Fibroblast of lung (primary cell): ENCODE measurements at regions not wholly inside any gene's neighbourhood (a gene's known extent, or its start where the extent isn't known, plus 50 kb on each side); places are given as distances from the start of the nearest gene placed in this dataset.

Experiments used
- EZH2 ChIP-seq: IDR thresholded peaks from 2 replicates; pipeline ENCODE4 v1.5.1; 2012; ENCODE audit warnings: low read length, control low read depth, mild to moderate bottlenecking; ENCODE audit errors: missing control alignments
- TF ChIP-seq, protein P1 (sequence below), 2 donors: IDR thresholded peaks in 1 of 2; conservative IDR thresholded peaks in 1 of 2; 1 replicate in 1 of 2; 2 replicates in 1 of 2; pipeline ENCODE4 v1.5.1; 2011 to 2012; ENCODE audit warnings: low read length in 2 of 2, control low read depth in 1 of 2, inconsistent platforms in 1 of 2, low read depth in 1 of 2, mild to moderate bottlenecking in 1 of 2

DNA sequence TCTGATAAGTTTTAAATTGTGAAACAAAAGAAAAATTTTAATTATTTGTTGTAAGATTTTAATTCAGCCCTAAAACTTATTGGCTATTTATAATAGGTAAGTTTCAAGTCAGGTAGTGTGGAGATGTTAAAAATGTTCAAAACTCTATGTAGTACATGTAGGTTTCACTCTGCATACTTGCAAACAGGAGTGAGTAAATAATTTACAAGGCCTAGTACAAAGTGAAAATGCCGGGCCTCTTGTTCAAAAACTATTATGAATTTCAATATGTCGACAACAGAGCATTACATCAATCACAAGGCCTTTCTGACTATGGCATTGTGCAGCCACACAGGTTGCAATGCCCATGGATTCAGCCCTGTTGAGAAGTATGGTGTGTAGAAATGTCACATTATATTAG lies 80.9 kb upstream of the GRIK2 start:
- no peak for TF ChIP-seq EZH2
- TF ChIP-seq, protein P1, sequence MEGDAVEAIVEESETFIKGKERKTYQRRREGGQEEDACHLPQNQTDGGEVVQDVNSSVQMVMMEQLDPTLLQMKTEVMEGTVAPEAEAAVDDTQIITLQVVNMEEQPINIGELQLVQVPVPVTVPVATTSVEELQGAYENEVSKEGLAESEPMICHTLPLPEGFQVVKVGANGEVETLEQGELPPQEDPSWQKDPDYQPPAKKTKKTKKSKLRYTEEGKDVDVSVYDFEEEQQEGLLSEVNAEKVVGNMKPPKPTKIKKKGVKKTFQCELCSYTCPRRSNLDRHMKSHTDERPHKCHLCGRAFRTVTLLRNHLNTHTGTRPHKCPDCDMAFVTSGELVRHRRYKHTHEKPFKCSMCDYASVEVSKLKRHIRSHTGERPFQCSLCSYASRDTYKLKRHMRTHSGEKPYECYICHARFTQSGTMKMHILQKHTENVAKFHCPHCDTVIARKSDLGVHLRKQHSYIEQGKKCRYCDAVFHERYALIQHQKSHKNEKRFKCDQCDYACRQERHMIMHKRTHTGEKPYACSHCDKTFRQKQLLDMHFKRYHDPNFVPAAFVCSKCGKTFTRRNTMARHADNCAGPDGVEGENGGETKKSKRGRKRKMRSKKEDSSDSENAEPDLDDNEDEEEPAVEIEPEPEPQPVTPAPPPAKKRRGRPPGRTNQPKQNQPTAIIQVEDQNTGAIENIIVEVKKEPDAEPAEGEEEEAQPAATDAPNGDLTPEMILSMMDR (conservative IDR thresholded peaks at IDR 0.05 in 1 of 2, IDR thresholded peaks at IDR 0.05 in 1 of 2; ENCODE audit: low read depth in 1 of 2, low read length in 2 of 2): no peak
